OCI-LY1 (cell line): ENCODE measurements at regions not wholly inside any gene's neighbourhood (a gene's known extent, or its start where the extent isn't known, plus 50 kb on each side); places are given as distances from the start of the nearest gene placed in this dataset.

Experiments
- H2AFZ ChIP-seq: fragments of 200-600 bp; sonication (generic), shearing (Covaris generic); 2 replicates; pipeline ENCODE4 v1.6.0; 2014; ENCODE audit warnings: antibody characterized with exemption, mild to moderate bottlenecking, low read length
- H3F3A ChIP-seq: fragments of 200-600 bp; sonication (generic), shearing (Covaris generic); 2 replicates; pipeline ENCODE4 v1.6.0; 2014; ENCODE audit warnings: mild to moderate bottlenecking, antibody characterized with exemption, low read length, moderate library complexity; ENCODE audit not compliant: insufficient read depth
- H3K27ac ChIP-seq: fragments of 200-600 bp; sonication (generic); 2 replicates; pipeline ENCODE4 v1.5.1; 2014; ENCODE audit warnings: low read length, mixed run types, mild to moderate bottlenecking, low read depth; ENCODE audit not compliant: poor library complexity, severe bottlenecking
- H3K27me3 ChIP-seq: fragments of 200-600 bp; sonication (generic); 2 replicates; pipeline ENCODE4 v1.6.0; 2014; ENCODE audit warnings: antibody characterized with exemption, mild to moderate bottlenecking, low read length, moderate library complexity; ENCODE audit not compliant: insufficient read depth
- H3K36me3 ChIP-seq: fragments of 200-600 bp; sonication (generic); 2 replicates; pipeline ENCODE4 v1.6.1; 2014; ENCODE audit warnings: mild to moderate bottlenecking, antibody characterized with exemption, low read length, moderate library complexity, mixed read lengths; ENCODE audit not compliant: insufficient read depth
- H3K4me1 ChIP-seq: fragments of 200-600 bp; sonication (generic); 2 replicates; pipeline ENCODE4 v1.5.1; 2014; ENCODE audit warnings: mild to moderate bottlenecking, low read length, moderate library complexity; ENCODE audit not compliant: insufficient read depth, severe bottlenecking
- H3K4me2 ChIP-seq: fragments of 200-600 bp; sonication (generic), shearing (Covaris generic); 2 replicates; pipeline ENCODE4 v1.6.1; 2014; ENCODE audit warnings: low read length
- H3K4me3 ChIP-seq: fragments of 200-600 bp; sonication (generic); 2 replicates; pipeline ENCODE4 v1.5.1; 2014; ENCODE audit warnings: low read length, low read depth, mild to moderate bottlenecking, mixed read lengths; ENCODE audit not compliant: poor library complexity, severe bottlenecking
- H3K79me2 ChIP-seq: fragments of 200-600 bp; shearing (Covaris generic); 2 replicates; pipeline ENCODE4 v1.6.1; 2016; ENCODE audit warnings: mixed run types, low read length, mixed read lengths; ENCODE audit not compliant: insufficient read depth
- H3K9ac ChIP-seq: fragments of 200-600 bp; sonication (generic), shearing (Covaris generic); 2 replicates; pipeline ENCODE4 v1.6.1; 2014; ENCODE audit warnings: mild to moderate bottlenecking, low read length, mixed read lengths
- H3K9me2 ChIP-seq: fragments of 200-600 bp; sonication (generic), shearing (Covaris generic); 2 replicates; pipeline ENCODE4 v1.6.1; 2014; ENCODE audit warnings: low read depth, mild to moderate bottlenecking, low read length, mixed read lengths
- H3K9me3 ChIP-seq: fragments of 200-600 bp; shearing (Covaris generic); 2 replicates; pipeline ENCODE4 v1.6.1; 2014; ENCODE audit warnings: low read length, mixed read lengths
- H4K20me1 ChIP-seq: fragments of 200-600 bp; sonication (generic), shearing (Covaris generic); 2 replicates; pipeline ENCODE4 v1.6.0; 2016; ENCODE audit warnings: mild to moderate bottlenecking, low read length; ENCODE audit not compliant: insufficient read depth
- EZH2 ChIP-seq: fragments of 200-600 bp; sonication (generic), shearing (Covaris generic); IDR thresholded peaks from 2 replicates; pipeline ENCODE4 v1.8.0; 2017; ENCODE audit warnings: borderline replicate concordance, mixed run types, mild to moderate bottlenecking, antibody characterized with exemption, low read length, moderate library complexity, mixed read lengths
- TF ChIP-seq, protein P1 (sequence below): fragments of 200-600 bp; sonication (generic), shearing (Covaris generic); IDR thresholded peaks from 2 replicates; pipeline ENCODE4 v1.5.1; 2017; ENCODE audit warnings: mild to moderate bottlenecking, antibody characterized with exemption, low read length, moderate library complexity, mixed read lengths

DNA sequence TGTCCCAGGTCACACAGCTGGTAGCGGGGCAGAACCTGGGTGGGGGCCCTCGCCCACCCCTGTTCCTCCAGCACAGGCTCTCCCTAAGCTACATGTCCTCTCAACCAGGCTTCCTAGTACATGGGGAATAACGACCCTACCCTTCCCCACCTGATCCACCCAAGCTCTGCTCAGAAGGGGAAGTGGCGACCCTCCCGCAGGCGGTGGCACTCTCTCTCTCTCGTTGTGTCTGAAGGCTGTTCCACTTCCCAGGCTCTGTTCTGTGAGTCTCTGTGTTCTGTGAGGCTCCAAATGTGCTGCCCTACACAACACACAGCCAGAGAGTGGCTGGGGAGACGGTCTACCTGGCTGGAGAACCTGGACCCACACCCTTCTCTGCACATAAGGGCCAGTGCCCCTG, 135.8 kb downstream of the COPS8 start:
- Histone ChIP-seq H3K9me3 (no peaks in the 10 kb centered on the region), H3F3A (no peaks in the 10 kb centered on the region), H3K4me1 (no peaks in the 10 kb centered on the region), H3K9ac (no peak overlapping the region), H3K4me2 (no peak overlapping the region), H3K79me2 (no peaks in the 10 kb centered on the region), H3K27ac (no peak overlapping the region), H3K9me2 (no peaks in the 10 kb centered on the region), H3K36me3 (no peaks in the 10 kb centered on the region), H2AFZ (no peak overlapping the region), H3K27me3 (no peaks in the 10 kb centered on the region), H4K20me1 (no peaks in the 10 kb centered on the region), H3K4me3 (no peak overlapping the region)
- TF ChIP-seq EZH2 = no peak
- TF ChIP-seq, protein P1, sequence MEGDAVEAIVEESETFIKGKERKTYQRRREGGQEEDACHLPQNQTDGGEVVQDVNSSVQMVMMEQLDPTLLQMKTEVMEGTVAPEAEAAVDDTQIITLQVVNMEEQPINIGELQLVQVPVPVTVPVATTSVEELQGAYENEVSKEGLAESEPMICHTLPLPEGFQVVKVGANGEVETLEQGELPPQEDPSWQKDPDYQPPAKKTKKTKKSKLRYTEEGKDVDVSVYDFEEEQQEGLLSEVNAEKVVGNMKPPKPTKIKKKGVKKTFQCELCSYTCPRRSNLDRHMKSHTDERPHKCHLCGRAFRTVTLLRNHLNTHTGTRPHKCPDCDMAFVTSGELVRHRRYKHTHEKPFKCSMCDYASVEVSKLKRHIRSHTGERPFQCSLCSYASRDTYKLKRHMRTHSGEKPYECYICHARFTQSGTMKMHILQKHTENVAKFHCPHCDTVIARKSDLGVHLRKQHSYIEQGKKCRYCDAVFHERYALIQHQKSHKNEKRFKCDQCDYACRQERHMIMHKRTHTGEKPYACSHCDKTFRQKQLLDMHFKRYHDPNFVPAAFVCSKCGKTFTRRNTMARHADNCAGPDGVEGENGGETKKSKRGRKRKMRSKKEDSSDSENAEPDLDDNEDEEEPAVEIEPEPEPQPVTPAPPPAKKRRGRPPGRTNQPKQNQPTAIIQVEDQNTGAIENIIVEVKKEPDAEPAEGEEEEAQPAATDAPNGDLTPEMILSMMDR = no peak

DNA sequence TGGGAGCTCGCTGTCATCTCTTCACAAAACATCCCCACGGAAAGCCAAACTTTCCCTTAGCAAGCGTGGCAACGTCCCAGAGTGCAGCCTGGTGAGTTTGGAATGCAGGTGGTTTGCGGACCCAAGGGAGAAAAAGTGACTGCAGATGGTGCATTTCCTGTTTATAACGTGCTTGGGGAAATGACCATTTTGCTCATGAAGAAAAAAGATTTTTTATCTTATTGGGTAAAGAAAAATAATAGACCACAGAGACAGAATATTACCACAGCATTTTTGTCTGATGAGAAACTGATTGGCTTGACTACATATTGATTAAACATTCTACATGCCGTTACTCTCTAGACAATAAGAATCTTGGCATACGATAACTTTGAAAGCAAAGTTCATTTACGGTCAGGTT, 136.5 kb downstream of the COPS8 start:
- Histone ChIP-seq H3K4me2 (no peak overlapping the region), H2AFZ (no peak overlapping the region), H3K9ac (no peak overlapping the region), H3K4me1 (no peaks in the 10 kb centered on the region), H3K36me3 (no peaks in the 10 kb centered on the region), H3F3A (no peaks in the 10 kb centered on the region), H4K20me1 (no peaks in the 10 kb centered on the region), H3K4me3 (no peak overlapping the region), H3K79me2 (no peaks in the 10 kb centered on the region), H3K27ac (no peak overlapping the region), H3K27me3 (no peaks in the 10 kb centered on the region), H3K9me3 (no peaks in the 10 kb centered on the region), H3K9me2 (no peaks in the 10 kb centered on the region)
- no peak for TF ChIP-seq EZH2
- TF ChIP-seq, protein P1 = no peak

DNA sequence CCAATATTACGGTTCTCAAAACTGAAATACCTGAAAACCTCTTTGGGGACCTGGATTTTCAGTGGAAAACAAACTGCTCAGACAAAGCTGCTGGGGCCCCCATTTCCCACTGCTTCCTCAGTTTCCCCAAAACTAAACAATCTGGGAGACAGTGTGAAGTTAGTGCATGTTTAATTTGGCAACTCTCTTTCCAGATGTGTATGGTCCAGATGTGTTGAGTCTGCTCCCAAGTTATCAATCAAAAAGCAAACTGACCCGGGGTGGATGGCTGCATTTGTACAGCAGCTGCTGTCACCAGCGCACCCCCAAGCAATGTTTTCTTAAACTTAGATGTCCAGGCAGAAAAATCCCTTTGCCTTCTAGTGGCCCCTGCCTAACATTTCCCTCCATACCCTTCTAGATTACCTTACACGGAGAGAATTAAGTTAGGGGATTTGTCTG, 136.9 kb downstream of the COPS8 start:
- Histone ChIP-seq H2AFZ (no peak overlapping the region), H3K27ac (no peak overlapping the region), H3K4me3 (no peak overlapping the region), H3K9me2 (no peaks in the 10 kb centered on the region), H3K4me2 (no peak overlapping the region), H3K27me3 (no peaks in the 10 kb centered on the region), H3K79me2 (no peaks in the 10 kb centered on the region), H3K4me1 (no peaks in the 10 kb centered on the region), H3K9ac (no peak overlapping the region), H3K36me3 (no peaks in the 10 kb centered on the region), H4K20me1 (no peaks in the 10 kb centered on the region), H3F3A (no peaks in the 10 kb centered on the region), H3K9me3 (no peaks in the 10 kb centered on the region)
- TF ChIP-seq, protein P1 = no peak
